ENCODE measurements at regions not wholly inside any gene's neighbourhood (a gene's known extent, or its start where the extent isn't known, plus 50 kb on each side); places are given as distances from the start of the nearest gene placed in this dataset.

GRCh38 chr7:41568135-41568534, 134.8 kb downstream of the INHBA start:
- TF ChIP-seq GATA2 (IDR thresholded peaks at IDR 0.05; ENCODE audit: low read depth, low read length) (no peak), GATA3 (IDR thresholded peaks at IDR 0.05; ENCODE audit: low read depth, low read length) (no peak)

DNA sequence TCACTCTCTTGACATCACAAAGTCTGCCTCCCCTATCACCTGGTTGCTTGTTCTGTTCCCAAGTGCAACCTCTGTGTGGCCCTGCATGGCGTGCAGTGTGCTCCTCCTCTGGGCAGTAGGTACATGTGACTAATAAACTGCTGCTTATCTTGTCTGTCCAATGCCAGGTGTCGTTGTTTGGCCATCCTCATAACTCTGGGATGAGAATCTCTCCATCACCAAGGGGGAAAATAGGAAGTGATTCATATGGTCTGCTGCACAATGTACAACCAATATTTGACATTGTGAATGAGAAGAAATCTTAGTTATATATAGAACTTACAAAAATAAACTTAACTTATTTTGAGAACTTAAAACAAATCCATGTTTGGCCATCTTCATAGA, 135.2 kb downstream of the INHBA start:
- TF ChIP-seq GATA2 (IDR thresholded peaks at IDR 0.05; ENCODE audit: low read depth, low read length) (no peak), GATA3 (IDR thresholded peaks at IDR 0.05; ENCODE audit: low read depth, low read length) (no peak)

DNA sequence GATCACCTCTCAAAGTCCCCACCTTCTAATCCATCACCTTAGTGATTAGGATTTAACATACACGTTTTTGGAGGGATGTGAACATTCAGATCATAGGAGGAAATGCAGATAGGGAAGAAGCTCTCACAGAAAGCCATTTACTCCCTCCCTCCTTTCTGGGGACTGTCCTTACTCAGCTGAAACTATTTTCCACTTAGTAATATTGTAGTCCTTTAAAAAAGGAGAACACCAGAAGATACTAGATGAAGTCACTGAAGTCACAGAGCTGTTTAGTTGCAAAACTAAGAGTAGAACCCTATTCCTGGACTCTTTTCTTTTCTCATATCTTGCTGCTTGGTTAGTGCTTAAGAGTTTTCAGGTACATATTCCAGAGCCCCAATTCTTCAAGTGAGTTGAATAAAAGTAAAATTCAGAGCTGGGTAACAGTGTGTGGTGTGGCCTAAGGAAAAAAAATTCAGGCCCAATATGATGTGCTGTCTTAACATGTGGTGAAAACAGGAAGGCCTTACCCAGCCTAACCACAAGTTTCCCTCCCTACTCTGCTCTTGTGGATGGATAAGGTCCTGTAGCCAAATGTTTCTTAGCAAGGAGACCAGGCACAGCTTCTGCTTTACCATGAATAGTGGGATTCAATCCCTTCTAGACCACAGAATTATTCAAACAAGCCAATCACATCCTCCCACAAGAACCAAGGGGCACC, 135.7 kb downstream of the INHBA start:
- TF ChIP-seq GATA3 (IDR thresholded peaks at IDR 0.05; ENCODE audit: low read depth, low read length) (no peak), GATA2 (IDR thresholded peaks at IDR 0.05; ENCODE audit: low read depth, low read length) (no peak)

DNA sequence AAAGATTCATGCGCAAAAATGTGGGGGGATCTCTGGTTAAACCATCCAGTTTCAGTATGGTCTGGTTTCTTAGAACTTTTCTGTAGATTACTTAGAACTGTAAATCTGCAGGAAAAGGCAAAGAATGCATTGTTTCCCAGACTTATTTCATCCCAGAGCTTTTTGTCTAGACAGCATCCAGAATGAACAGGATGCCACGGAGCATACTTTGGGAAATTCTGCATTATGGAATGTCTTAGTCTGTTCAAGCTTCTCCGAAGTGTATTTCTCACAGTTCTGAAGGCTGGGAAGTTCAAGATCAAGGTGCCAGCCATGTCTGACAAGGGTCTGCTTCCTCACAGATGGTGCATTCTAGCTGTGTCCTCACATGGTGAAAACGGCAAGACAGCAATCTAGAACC, 136.3 kb downstream of the INHBA start:
- no peak for TF ChIP-seq GATA3 (IDR thresholded peaks at IDR 0.05; ENCODE audit: low read depth, low read length)
- TF ChIP-seq GATA2 (IDR thresholded peaks at IDR 0.05; ENCODE audit: low read depth, low read length) = no peak

DNA sequence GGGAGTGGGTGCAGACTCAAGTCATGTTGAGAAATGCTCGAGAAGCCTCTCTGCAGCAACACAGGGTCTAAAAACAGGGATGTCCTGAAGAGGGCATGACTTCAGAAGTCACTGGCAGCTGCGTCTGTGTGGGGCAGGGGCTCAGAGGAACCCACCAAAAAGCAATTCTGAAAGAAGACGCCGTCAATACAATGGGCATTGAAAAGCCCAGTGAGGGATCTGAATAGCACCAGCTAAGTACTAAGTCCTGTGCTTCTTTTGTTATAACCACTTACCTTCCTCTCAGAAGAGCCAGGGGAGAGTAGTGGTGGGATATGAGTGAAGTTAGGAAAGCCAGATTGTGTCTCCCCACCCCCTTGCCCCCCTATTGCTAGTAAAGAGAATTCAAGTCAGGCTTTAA, 137.2 kb downstream of the INHBA start:
- TF ChIP-seq GATA2 (IDR thresholded peaks at IDR 0.05; ENCODE audit: low read depth, low read length) (no peak), GATA3 (IDR thresholded peaks at IDR 0.05; ENCODE audit: low read depth, low read length) (no peak)

DNA sequence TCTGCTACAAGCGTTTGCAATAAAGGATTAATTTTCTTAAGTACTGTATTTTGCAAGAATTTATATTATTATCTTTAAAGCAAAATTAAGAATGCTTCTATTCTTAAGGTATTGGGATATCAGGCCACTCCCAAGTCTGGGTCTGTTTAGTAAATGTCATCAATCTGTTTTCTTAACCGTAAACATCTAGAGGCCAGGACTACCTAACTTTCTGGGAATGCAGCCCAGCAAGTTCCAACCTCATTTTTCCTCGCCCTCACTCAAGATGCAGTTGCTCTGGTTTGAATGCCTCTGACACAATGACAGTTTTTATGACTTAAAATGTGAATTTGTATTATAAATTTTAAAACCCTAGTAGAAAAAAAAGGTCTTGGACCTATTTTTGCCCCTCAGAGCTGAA, 143.5 kb downstream of the INHBA start:
- TF ChIP-seq GATA2 (IDR thresholded peaks at IDR 0.05; ENCODE audit: low read depth, low read length) = no peak
- no peak for TF ChIP-seq GATA3 (IDR thresholded peaks at IDR 0.05; ENCODE audit: low read depth, low read length)

- TF ChIP-seq GATA2 (IDR thresholded peaks at IDR 0.05; ENCODE audit: low read depth, low read length) (no peak), GATA3 (IDR thresholded peaks at IDR 0.05; ENCODE audit: low read depth, low read length) (no peak)
Measured at GRCh38 chr7:41554481-41554880, 148.4 kb downstream of the INHBA start.

GRCh38 chr7:41544241-41544640, 158.6 kb downstream of the INHBA start:
- TF ChIP-seq GATA3 (IDR thresholded peaks at IDR 0.05; ENCODE audit: low read depth, low read length) = no peak
- no peak for TF ChIP-seq GATA2 (IDR thresholded peaks at IDR 0.05; ENCODE audit: low read depth, low read length)

- TF ChIP-seq GATA2 (IDR thresholded peaks at IDR 0.05; ENCODE audit: low read depth, low read length) (no peak), GATA3 (IDR thresholded peaks at IDR 0.05; ENCODE audit: low read depth, low read length) (no peak)
Measured at GRCh38 chr7:41540601-41541000, 162.3 kb downstream of the INHBA start.

- TF ChIP-seq GATA2 (IDR thresholded peaks at IDR 0.05; ENCODE audit: low read depth, low read length) = no peak
- TF ChIP-seq GATA3 (IDR thresholded peaks at IDR 0.05; ENCODE audit: low read depth, low read length) = no peak
Measured at GRCh38 chr7:41538810-41539724, 163.8 kb downstream of the INHBA start.

DNA sequence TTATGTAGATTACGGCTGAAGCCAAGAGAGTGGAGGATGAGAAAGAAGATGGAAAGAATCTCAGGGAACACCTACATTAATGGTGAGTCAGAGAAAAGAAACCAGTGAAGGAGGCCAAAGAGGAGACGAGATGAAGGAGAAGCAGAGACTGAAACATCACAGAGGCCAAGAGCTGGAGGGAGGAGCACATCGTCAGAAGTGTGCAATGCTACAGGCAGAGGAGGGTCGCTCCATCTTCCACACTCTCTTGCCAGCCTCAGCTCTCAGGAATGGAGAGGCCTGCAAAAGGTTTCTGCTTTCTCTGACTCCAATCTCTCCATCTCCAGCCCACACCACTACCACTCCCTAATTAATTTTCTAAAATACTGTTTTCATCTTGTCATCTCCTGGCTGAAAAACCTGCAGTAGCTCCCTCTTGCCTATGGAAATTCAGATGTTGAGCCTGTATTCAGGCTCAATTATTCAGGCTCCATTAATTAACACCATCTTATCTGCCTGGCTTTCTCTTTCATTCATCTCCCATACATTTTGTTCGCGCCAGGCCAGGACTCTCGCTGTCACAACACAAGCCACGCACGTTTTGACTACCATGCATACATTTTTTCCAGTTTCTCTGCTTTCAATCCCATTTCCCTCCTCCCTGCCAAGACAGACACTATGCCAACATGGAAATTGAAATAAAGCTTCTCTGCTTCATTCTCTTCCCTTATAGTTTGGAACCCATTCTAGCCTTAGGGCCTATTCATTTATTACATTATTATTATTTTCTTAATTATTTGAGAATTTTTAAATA, 165.8 kb downstream of the INHBA start:
- peak; percentile 91 for TF ChIP-seq GATA2 (IDR thresholded peaks at IDR 0.05; ENCODE audit: low read depth, low read length)
- TF ChIP-seq GATA3 (IDR thresholded peaks at IDR 0.05; ENCODE audit: low read depth, low read length) = peak; percentile 69

- TF ChIP-seq GATA3 (IDR thresholded peaks at IDR 0.05; ENCODE audit: low read depth, low read length) (no peak), GATA2 (IDR thresholded peaks at IDR 0.05; ENCODE audit: low read depth, low read length) (no peak)
Measured at GRCh38 chr7:41536122-41536872, 166.6 kb downstream of the INHBA start.

GRCh38 chr7:41529831-41530230, 173.1 kb downstream of the INHBA start:
- TF ChIP-seq GATA3 (IDR thresholded peaks at IDR 0.05; ENCODE audit: low read depth, low read length) = no peak
- no peak for TF ChIP-seq GATA2 (IDR thresholded peaks at IDR 0.05; ENCODE audit: low read depth, low read length)
